ENCODE measurements at regions not wholly inside any gene's neighbourhood (a gene's known extent, or its start where the extent isn't known, plus 50 kb on each side); places are given as distances from the start of the nearest gene placed in this dataset.

DNA sequence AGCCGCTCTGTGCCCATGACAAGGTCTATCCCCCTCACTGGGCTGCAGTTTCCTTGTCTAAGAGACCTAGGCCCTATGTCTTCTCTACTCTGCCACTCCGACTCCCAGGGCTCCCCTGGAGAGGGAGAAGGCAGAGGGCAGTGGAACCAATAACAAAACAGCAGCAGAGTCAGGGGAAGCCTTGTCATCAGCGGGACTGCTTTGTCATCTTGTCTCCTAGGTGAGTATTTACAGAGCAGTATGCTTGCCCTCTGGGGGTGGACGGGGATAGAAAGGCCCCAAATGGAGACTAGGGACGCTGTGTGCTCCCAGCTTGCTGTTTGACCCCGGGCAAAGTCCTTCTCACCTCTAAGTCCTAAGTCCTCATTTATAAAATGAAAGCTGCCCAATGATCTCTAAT is 318.5 kb downstream of the CDK5RAP2 start:
- Histone ChIP-seq H3K27ac (no peak overlapping the region), H3K9me3 (no peaks in the 10 kb centered on the region), H3K27me3 (no peaks in the 10 kb centered on the region), H3K4me1 (no peaks in the 10 kb centered on the region), H3K4me3 (no peak overlapping the region), H3K36me3 (no peaks in the 10 kb centered on the region)
- TF ChIP-seq, protein P1, sequence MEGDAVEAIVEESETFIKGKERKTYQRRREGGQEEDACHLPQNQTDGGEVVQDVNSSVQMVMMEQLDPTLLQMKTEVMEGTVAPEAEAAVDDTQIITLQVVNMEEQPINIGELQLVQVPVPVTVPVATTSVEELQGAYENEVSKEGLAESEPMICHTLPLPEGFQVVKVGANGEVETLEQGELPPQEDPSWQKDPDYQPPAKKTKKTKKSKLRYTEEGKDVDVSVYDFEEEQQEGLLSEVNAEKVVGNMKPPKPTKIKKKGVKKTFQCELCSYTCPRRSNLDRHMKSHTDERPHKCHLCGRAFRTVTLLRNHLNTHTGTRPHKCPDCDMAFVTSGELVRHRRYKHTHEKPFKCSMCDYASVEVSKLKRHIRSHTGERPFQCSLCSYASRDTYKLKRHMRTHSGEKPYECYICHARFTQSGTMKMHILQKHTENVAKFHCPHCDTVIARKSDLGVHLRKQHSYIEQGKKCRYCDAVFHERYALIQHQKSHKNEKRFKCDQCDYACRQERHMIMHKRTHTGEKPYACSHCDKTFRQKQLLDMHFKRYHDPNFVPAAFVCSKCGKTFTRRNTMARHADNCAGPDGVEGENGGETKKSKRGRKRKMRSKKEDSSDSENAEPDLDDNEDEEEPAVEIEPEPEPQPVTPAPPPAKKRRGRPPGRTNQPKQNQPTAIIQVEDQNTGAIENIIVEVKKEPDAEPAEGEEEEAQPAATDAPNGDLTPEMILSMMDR (IDR thresholded peaks at IDR 0.05): no peak
- intact Hi-C loops (cut with DNase I; ENCODE audit: low total_unique reads): no loop called here
- no peak for DNase-seq

DNA sequence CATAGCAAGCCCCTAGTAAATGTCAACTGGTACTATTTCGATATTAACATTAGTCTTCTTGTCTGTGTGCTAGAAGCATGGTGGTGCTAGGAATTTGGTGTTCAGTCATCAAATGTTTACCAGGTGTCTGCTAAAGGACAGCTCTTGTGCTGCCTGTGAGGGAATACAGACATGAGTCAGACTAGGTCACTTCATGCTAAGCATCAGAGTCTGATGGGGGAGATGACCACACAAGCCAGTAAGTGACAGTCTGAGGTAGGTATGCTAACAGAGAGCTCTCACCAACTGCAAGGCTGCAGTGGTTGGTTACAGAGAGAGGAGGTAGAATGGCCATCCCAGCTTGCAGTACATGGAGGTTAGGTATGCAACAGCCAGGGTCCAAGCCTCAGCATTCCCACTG is 320.9 kb downstream of the CDK5RAP2 start:
- no peak overlapping the region for H3K27ac ChIP-seq
- TF ChIP-seq, protein P1 (IDR thresholded peaks at IDR 0.05): no peak
- no peaks in the 10 kb centered on the region for H3K9me3 ChIP-seq
- no peaks in the 10 kb centered on the region for H3K4me1 ChIP-seq
- intact Hi-C loops (cut with DNase I; ENCODE audit: low total_unique reads): no loop called here
- no peak for DNase-seq
- H3K4me3 ChIP-seq: no peak overlapping the region
- no peaks in the 10 kb centered on the region for H3K36me3 ChIP-seq
- no peaks in the 10 kb centered on the region for H3K27me3 ChIP-seq

DNA sequence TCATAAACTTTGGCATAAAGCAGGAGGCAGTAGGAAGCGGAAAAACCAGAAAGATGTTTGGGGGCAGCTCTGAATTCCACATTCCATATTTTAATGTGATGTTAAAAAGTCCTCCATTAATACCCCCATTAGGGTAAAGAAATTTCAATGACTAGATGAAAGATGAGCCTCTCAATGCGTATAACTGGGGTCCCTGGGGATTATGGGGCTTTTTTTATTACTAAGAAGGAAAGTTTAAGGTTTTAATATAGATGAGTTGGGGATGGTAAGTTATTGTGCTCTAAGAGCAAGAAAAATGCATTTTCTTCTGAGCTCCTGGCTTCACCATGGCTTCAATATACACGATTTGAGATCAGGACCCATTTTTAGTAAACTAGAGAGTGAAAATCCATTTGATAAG is 321.9 kb downstream of the CDK5RAP2 start:
- Histone ChIP-seq H3K4me1 (no peaks in the 10 kb centered on the region), H3K36me3 (no peaks in the 10 kb centered on the region), H3K4me3 (no peak overlapping the region), H3K27me3 (no peaks in the 10 kb centered on the region), H3K9me3 (no peaks in the 10 kb centered on the region), H3K27ac (no peak overlapping the region)
- no peak for DNase-seq
- intact Hi-C loops (cut with DNase I; ENCODE audit: low total_unique reads): no loop called here
- TF ChIP-seq, protein P1 (IDR thresholded peaks at IDR 0.05): no peak

DNA sequence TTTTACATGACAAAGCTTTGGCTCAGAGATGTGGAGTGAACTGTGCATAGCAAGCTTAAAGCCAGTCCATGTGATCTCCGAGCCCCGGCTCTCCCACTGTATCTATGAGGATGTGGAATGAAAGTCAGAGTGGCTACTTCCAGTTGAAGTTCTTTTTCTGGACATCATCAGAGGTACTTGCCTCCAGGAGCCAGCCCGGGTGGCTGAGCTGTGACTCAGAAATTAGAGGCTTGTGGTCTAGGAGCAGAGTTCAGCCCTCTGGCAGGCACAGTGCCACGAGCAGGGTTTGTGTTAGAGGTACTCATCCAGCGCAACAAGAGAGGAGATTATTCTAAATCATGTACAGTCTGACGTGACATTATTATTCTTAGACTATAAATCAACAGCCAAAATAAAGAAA is 322.5 kb downstream of the CDK5RAP2 start:
- Histone ChIP-seq H3K4me1 (no peaks in the 10 kb centered on the region), H3K4me3 (no peak overlapping the region)
- intact Hi-C loops (cut with DNase I; ENCODE audit: low total_unique reads): no loop called here

DNA sequence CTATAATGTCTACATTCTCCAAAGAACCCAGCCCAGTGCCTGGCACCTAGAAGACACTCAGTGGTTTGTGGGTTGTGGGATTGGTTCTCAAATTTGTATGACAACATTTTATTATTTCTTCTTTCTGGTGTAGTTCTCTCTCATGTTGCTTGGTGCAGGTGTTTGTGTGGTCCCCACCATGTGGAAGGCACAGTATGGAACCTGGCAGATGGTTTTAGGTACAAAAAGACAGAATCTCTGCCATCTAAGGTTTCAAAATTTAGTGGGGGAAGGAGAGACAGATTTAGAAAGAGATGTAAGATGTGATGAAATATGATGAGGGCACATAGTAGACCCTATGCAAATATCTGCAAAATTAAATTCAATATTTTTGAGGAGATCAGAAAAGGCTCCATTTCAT is 323.8 kb downstream of the CDK5RAP2 start:
- no peaks in the 10 kb centered on the region for H3K4me1 ChIP-seq
- intact Hi-C loops (cut with DNase I; ENCODE audit: low total_unique reads): no loop called here
- no peak for DNase-seq
- TF ChIP-seq, protein P1 (IDR thresholded peaks at IDR 0.05): no peak
- peaks cover 0 to 4% (median 0%) of the 10 kb centered on the region in 3 donors for H3K9me3 ChIP-seq
- H3K36me3 ChIP-seq: no peaks in the 10 kb centered on the region
- H3K4me3 ChIP-seq: no peak overlapping the region
- H3K27ac ChIP-seq: no peak overlapping the region
- no peaks in the 10 kb centered on the region for H3K27me3 ChIP-seq

More for the DNA sequence above, 322.5 kb downstream of the CDK5RAP2 start:
- no peak overlapping the region for H3K27ac ChIP-seq
- no peaks in the 10 kb centered on the region for H3K9me3 ChIP-seq
- H3K27me3 ChIP-seq: no peaks in the 10 kb centered on the region
- TF ChIP-seq, protein P1 (IDR thresholded peaks at IDR 0.05): no peak
- DNase-seq: no peak
- H3K36me3 ChIP-seq: no peaks in the 10 kb centered on the region

DNA sequence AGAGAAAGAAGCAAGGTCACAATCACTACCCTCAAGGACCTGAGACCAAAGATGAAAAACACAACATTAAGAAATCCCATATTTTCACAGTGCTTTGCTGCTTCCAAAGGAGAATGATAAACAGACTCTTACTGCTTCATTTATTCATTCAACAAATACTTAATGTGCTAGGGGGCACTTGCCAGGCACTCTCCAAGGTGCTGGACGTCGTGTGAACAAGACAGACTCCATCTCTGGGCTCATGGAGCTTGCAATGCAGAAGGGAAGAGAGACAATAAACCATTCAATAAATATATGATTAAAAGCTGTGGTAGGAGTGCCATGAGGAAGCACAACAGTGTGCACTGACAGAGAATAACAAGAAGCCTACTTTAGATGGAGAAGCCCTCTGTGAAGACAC is 327.7 kb downstream of the CDK5RAP2 start:
- Histone ChIP-seq H3K4me3 (no peak overlapping the region), H3K36me3 (no peaks in the 10 kb centered on the region), H3K4me1 (no peaks in the 10 kb centered on the region), H3K9me3 (peaks cover 0 to 4% (median 0%) of the 10 kb centered on the region in 3 donors), H3K27me3 (no peaks in the 10 kb centered on the region), H3K27ac (no peak overlapping the region)
- DNase-seq: no peak
- intact Hi-C loops (cut with DNase I; ENCODE audit: low total_unique reads): no loop called here
- TF ChIP-seq, protein P1 (IDR thresholded peaks at IDR 0.05): no peak
